Vagina (tissue), 2 donors: ENCODE measurements at regions not wholly inside any gene's neighbourhood (a gene's known extent, or its start where the extent isn't known, plus 50 kb on each side); places are given as distances from the start of the nearest gene placed in this dataset.

Source experiments
- CTCF ChIP-seq, 3 experiments: fragments of 450-650 bp in 2 of 3; fragments of 200-600 bp in 1 of 3; sonication (generic) in 1 of 3; IDR thresholded peaks; one replicate each; pipeline ENCODE4 v1.5.1; 2017 to 2019; ENCODE audit warnings: antibody characterized with exemption in 3 of 3, mild to moderate bottlenecking in 2 of 3, moderate library complexity in 2 of 3
- POLR2A ChIP-seq, 2 donors: fragments of 450-650 bp; IDR thresholded peaks; one replicate each; pipeline ENCODE4 v1.6.1; 2017; ENCODE audit warnings: antibody characterized with exemption in 2 of 2, mild to moderate bottlenecking in 2 of 2, moderate library complexity in 2 of 2

- no peak for TF ChIP-seq CTCF (IDR thresholded peaks at IDR 0.05)
- TF ChIP-seq POLR2A (IDR thresholded peaks at IDR 0.05), result no peak
These were observed 646.9 kb upstream of the ACVR2A start for GRCh38 chr2:147197754-147198483.
